ENCODE measurements at regions not wholly inside any gene's neighbourhood (a gene's known extent, or its start where the extent isn't known, plus 50 kb on each side); places are given as distances from the start of the nearest gene placed in this dataset.

DNA sequence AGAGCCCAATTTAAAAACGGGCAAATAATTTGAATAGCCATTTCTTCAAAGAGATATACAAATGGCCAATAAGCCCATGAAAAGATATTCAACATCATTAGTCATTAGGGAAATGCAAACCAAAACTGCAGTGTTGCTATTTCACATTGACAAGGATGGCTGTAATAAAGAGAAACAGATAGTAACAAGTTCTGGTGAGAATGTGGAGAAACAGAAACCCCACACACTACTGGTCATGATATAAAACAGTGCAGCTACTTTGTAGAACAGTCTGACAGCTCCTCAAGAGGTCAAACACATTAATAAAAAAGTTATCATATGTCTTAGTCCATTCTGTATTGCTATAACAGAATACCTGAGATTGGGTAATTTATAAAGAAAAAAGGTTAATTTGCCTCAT lies 237.0 kb upstream of the GRAMD2B start:
- Histone ChIP-seq H3K4me3 (ENCODE audit: low read depth in 1 of 3, low read length in 3 of 3) (no peak overlapping the region), H3K27me3 (ENCODE audit: control insufficient read depth in 4 of 4, insufficient read depth in 4 of 4, low read length in 3 of 4) (no peaks in the 10 kb centered on the region), H3K27ac (ENCODE audit: low read depth in 1 of 2, low read length in 2 of 2) (no peak overlapping the region), H3K36me3 (ENCODE audit: control insufficient read depth in 4 of 4, insufficient read depth in 3 of 4, low read depth in 1 of 4, low read length in 3 of 4) (no peaks in the 10 kb centered on the region), H3K9me3 (ENCODE audit: control insufficient read depth in 4 of 4, low read length in 3 of 4) (peaks cover 0 to 3% (median 0%) of the 10 kb centered on the region in 4 donors), H3K9ac (ENCODE audit: low read depth in 1 of 2, low read length in 2 of 2) (no peak overlapping the region), H3K4me1 (ENCODE audit: control insufficient read depth in 4 of 4, insufficient read depth in 4 of 4, low read length in 3 of 4) (no peaks in the 10 kb centered on the region)
- no peak for TF ChIP-seq JUND (IDR thresholded peaks at IDR 0.05)
- TF ChIP-seq EGR1 (IDR thresholded peaks at IDR 0.05; ENCODE audit: low read depth in 2 of 2), result no peak
- TF ChIP-seq, protein P1, sequence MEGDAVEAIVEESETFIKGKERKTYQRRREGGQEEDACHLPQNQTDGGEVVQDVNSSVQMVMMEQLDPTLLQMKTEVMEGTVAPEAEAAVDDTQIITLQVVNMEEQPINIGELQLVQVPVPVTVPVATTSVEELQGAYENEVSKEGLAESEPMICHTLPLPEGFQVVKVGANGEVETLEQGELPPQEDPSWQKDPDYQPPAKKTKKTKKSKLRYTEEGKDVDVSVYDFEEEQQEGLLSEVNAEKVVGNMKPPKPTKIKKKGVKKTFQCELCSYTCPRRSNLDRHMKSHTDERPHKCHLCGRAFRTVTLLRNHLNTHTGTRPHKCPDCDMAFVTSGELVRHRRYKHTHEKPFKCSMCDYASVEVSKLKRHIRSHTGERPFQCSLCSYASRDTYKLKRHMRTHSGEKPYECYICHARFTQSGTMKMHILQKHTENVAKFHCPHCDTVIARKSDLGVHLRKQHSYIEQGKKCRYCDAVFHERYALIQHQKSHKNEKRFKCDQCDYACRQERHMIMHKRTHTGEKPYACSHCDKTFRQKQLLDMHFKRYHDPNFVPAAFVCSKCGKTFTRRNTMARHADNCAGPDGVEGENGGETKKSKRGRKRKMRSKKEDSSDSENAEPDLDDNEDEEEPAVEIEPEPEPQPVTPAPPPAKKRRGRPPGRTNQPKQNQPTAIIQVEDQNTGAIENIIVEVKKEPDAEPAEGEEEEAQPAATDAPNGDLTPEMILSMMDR (IDR thresholded peaks at IDR 0.05; ENCODE audit: low read depth, low read length, missing input control), result no peak
- TF ChIP-seq RXRA (IDR thresholded peaks at IDR 0.05), result no peak
- TF ChIP-seq HNF4A (conservative IDR thresholded peaks at IDR 0.05), result no peak
- TF ChIP-seq RAD21 (IDR thresholded peaks at IDR 0.05), result no peak
- TF ChIP-seq MAX (IDR thresholded peaks at IDR 0.05), result no peak
- no peak for TF ChIP-seq SP1 (IDR thresholded peaks at IDR 0.05)
- no peak for DNase-seq (ENCODE audit: low spot score)
- 65% methylated on average over 1 of the region's 1 CpG for WGBS

DNA sequence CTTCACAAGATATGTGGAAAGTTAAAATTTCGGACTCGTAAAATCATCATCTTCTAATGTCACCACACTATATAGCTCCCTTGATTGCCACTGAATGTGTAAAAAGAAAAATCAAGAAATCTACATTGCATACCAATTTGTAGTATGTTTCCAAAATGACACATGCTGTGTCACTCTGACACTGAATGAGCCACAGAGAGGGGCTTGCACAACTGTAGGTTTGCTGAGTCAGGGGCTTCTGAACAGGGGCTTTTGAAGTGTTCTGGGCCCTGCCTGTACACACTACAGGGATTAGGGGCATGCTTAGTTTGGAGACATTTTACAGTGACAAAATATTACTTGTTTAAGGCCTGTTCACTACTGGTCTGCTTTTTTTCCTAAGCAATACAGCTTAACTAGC lies 234.4 kb upstream of the GRAMD2B start:
- H3K27ac ChIP-seq (ENCODE audit: low read depth in 1 of 2, low read length in 2 of 2), result no peak overlapping the region
- H3K4me3 ChIP-seq (ENCODE audit: low read depth in 1 of 3, low read length in 3 of 3), result no peak overlapping the region
- no peaks in the 10 kb centered on the region for H3K4me1 ChIP-seq (ENCODE audit: control insufficient read depth in 4 of 4, insufficient read depth in 4 of 4, low read length in 3 of 4)
- no peaks in the 10 kb centered on the region for H3K36me3 ChIP-seq (ENCODE audit: control insufficient read depth in 4 of 4, insufficient read depth in 3 of 4, low read depth in 1 of 4, low read length in 3 of 4)
- no peaks in the 10 kb centered on the region for H3K27me3 ChIP-seq (ENCODE audit: control insufficient read depth in 4 of 4, insufficient read depth in 4 of 4, low read length in 3 of 4)
- TF ChIP-seq FOXA2 (IDR thresholded peaks at IDR 0.05), result no peak
- no peak for DNase-seq (ENCODE audit: low spot score)
- H3K9ac ChIP-seq (ENCODE audit: low read depth in 1 of 2, low read length in 2 of 2), result no peak overlapping the region
- H3K9me3 ChIP-seq (ENCODE audit: control insufficient read depth in 4 of 4, low read length in 3 of 4), result peaks cover 0 to 3% (median 0%) of the 10 kb centered on the region in 4 donors
- 98% methylated on average over 2 of the region's 2 CpGs for WGBS

DNA sequence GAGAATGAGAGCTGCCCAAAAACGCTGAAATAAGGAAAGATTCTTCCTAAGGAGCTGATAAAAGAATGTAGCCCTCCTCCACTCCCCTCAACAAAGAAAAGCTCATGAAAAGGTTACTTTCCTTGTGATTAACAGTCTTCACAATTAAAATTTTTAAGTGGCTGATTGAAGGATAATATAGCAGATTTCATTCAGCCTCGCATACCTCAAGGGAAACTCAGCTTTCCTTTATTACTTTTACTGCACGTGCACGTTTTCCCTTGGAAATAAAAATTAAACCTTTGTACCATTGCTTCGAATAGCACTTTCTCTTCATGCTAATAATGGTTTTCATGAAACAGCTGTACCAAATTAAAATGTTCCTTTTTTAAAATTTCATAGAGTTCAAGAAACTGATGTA lies 234.0 kb upstream of the GRAMD2B start:
- H3K4me1 ChIP-seq (ENCODE audit: control insufficient read depth in 4 of 4, insufficient read depth in 4 of 4, low read length in 3 of 4), result no peaks in the 10 kb centered on the region
- no peaks in the 10 kb centered on the region for H3K36me3 ChIP-seq (ENCODE audit: control insufficient read depth in 4 of 4, insufficient read depth in 3 of 4, low read depth in 1 of 4, low read length in 3 of 4)
- no peak overlapping the region for H3K4me3 ChIP-seq (ENCODE audit: low read depth in 1 of 3, low read length in 3 of 3)
- DNase-seq (ENCODE audit: low spot score), result no peak
- TF ChIP-seq ATF3 (IDR thresholded peaks at IDR 0.05) (no peak), MAX (IDR thresholded peaks at IDR 0.05) (no peak), YY1 (IDR thresholded peaks at IDR 0.05) (no peak), HNF4G (IDR thresholded peaks at IDR 0.05) (no peak), ZBTB33 (IDR thresholded peaks at IDR 0.05) (no peak), NR2F2 (IDR thresholded peaks at IDR 0.05) (no peak), EGR1 (IDR thresholded peaks at IDR 0.05; ENCODE audit: low read depth in 2 of 2) (no peak), TAF1 (conservative IDR thresholded peaks at IDR 0.05) (no peak), FOXA1 (IDR thresholded peaks at IDR 0.05) (no peak), JUND (IDR thresholded peaks at IDR 0.05) (no peak), RXRA (IDR thresholded peaks at IDR 0.05) (no peak), RAD21 (IDR thresholded peaks at IDR 0.05) (no peak), HNF4A (conservative IDR thresholded peaks at IDR 0.05) (no peak), SP1 (IDR thresholded peaks at IDR 0.05) (no peak), FOXA2 (IDR thresholded peaks at IDR 0.05) (no peak), GABPA (IDR thresholded peaks at IDR 0.05 in 1 of 2, conservative IDR thresholded peaks at IDR 0.05 in 1 of 2) (no peak)
- TF ChIP-seq, protein P2, sequence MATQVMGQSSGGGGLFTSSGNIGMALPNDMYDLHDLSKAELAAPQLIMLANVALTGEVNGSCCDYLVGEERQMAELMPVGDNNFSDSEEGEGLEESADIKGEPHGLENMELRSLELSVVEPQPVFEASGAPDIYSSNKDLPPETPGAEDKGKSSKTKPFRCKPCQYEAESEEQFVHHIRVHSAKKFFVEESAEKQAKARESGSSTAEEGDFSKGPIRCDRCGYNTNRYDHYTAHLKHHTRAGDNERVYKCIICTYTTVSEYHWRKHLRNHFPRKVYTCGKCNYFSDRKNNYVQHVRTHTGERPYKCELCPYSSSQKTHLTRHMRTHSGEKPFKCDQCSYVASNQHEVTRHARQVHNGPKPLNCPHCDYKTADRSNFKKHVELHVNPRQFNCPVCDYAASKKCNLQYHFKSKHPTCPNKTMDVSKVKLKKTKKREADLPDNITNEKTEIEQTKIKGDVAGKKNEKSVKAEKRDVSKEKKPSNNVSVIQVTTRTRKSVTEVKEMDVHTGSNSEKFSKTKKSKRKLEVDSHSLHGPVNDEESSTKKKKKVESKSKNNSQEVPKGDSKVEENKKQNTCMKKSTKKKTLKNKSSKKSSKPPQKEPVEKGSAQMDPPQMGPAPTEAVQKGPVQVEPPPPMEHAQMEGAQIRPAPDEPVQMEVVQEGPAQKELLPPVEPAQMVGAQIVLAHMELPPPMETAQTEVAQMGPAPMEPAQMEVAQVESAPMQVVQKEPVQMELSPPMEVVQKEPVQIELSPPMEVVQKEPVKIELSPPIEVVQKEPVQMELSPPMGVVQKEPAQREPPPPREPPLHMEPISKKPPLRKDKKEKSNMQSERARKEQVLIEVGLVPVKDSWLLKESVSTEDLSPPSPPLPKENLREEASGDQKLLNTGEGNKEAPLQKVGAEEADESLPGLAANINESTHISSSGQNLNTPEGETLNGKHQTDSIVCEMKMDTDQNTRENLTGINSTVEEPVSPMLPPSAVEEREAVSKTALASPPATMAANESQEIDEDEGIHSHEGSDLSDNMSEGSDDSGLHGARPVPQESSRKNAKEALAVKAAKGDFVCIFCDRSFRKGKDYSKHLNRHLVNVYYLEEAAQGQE (IDR thresholded peaks at IDR 0.05), result no peak
- TF ChIP-seq, protein P1 (IDR thresholded peaks at IDR 0.05; ENCODE audit: low read depth, low read length, missing input control), result no peak
- no peaks in the 10 kb centered on the region for H3K27me3 ChIP-seq (ENCODE audit: control insufficient read depth in 4 of 4, insufficient read depth in 4 of 4, low read length in 3 of 4)
- no peak overlapping the region for H3K9ac ChIP-seq (ENCODE audit: low read depth in 1 of 2, low read length in 2 of 2)
- H3K27ac ChIP-seq (ENCODE audit: low read depth in 1 of 2, low read length in 2 of 2), result no peak overlapping the region
- H3K9me3 ChIP-seq (ENCODE audit: control insufficient read depth in 4 of 4, low read length in 3 of 4), result peaks cover 0 to 3% (median 0%) of the 10 kb centered on the region in 4 donors
- WGBS, result 78% methylated on average over 5 of the region's 5 CpGs

All from liver (tissue), 8 donors.